K562 (cell line): ENCODE measurements at regions not wholly inside any gene's neighbourhood (a gene's known extent, or its start where the extent isn't known, plus 50 kb on each side); places are given as distances from the start of the nearest gene placed in this dataset.
"Not testable (repeated sequence)": the region's sequence is repeated elsewhere in the genome, so short reads cannot be mapped to it uniquely, and the experiment has no call there.

Experiments
- CBFB ChIP-seq: sonication (generic); formaldehyde crosslinking; IDR thresholded peaks from 2 replicates; pipeline ENCODE4 v1.4.0; 2020; ENCODE audit warnings: mild to moderate bottlenecking, missing genetic modification reagents
- CEBPB ChIP-seq: fragments of 450-650 bp; IDR thresholded peaks from 2 replicates; pipeline ENCODE4 v1.6.1; 2016; ENCODE audit warnings: missing genetic modification characterization, missing compliant biosample characterization
- FOS ChIP-seq: IDR thresholded peaks from 3 replicates; pipeline ENCODE4 v1.6.1; 2011; ENCODE audit not compliant: insufficient read length; ENCODE audit errors: extremely low read depth
- FOXA1 ChIP-seq: fragments of 450-650 bp; IDR thresholded peaks from 2 replicates; pipeline ENCODE4 v1.6.1; 2016; ENCODE audit warnings: mild to moderate bottlenecking, borderline replicate concordance
- MNT ChIP-seq, 2 experiments: fragments of 450-650 bp; conservative IDR thresholded peaks; 2 replicates each; pipeline ENCODE4 v1.6.1; 2017; ENCODE audit warnings: mild to moderate bottlenecking in 2 of 2, moderate library complexity in 2 of 2
- NBN ChIP-seq: fragments of 450-650 bp; IDR thresholded peaks from 2 replicates; pipeline ENCODE4 v1.6.1; 2016; ENCODE audit warnings: low read depth, mild to moderate bottlenecking
- PRMT5 ChIP-seq: sonication (generic); formaldehyde crosslinking; IDR thresholded peaks from 2 replicates; pipeline ENCODE4 v1.5.0; 2020; ENCODE audit warnings: missing genetic modification reagents
- THAP12 ChIP-seq: fragments of 250-450 bp; sonication (Bioruptor Pico); IDR thresholded peaks from 2 replicates; pipeline ENCODE4 v1.9.0; 2021; ENCODE audit warnings: mild to moderate bottlenecking, inconsistent platforms
- XRCC3 ChIP-seq: fragments of 450-650 bp; IDR thresholded peaks from 2 replicates; pipeline ENCODE4 v1.6.1; 2017; ENCODE audit warnings: mild to moderate bottlenecking, moderate library complexity
- ZSCAN32 ChIP-seq: fragments of 450-650 bp; formaldehyde crosslinking; IDR thresholded peaks from 2 replicates; pipeline ENCODE4 v1.4.0; 2020; ENCODE audit warnings: mild to moderate bottlenecking, moderate library complexity

- not testable (repeated sequence) for TF ChIP-seq FOS; ZSCAN32 (CRISPR knock-in tag); MNT (conservative IDR thresholded peaks at IDR 0.05); CEBPB; CBFB (CRISPR knock-in tag); THAP12 (CRISPR knock-in tag); FOXA1; PRMT5 (CRISPR knock-in tag); NBN; XRCC3
These were observed 1283.2 kb upstream of the TMEM132C start for GRCh38 chr12:126983735-126984134.
